ENCODE measurements at regions not wholly inside any gene's neighbourhood (a gene's known extent, or its start where the extent isn't known, plus 50 kb on each side); places are given as distances from the start of the nearest gene placed in this dataset.
"Not testable (repeated sequence)": the region's sequence is repeated elsewhere in the genome, so short reads cannot be mapped to it uniquely, and the experiment has no call there.

DNA sequence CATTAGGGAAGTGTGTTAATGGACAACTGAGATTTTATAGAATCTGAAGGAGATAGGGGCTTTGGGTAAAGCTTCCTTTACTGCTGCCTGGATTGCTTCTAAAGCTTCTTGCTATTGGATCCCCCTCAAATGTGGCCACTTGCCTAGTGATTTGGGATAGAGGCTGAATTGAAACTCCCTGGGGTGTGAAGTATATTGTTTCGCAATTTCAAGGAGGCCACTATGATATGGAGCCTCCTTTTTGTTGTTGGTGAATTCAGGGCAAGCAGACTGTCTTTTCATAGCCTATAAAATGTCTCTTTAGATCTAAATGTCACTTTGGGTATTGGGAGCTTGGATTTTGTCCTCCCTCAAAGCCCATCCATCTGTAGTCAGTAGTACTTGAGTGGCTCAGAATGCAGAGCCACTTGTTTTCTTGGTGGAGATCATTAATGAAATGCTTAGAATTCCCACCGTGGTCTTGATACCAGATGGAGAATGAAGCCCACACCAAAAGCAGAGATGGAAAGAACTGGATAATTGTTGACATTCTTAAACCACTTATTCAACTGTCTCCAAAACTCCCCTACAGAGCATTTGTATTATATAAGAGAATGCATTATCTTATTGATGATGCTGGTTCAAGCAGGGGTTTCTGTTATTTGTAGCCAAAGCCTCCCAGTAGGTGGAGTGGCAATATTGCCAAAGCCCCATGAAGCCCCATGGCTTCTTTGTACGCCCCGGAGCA, 144.3 kb upstream of the KCNE2 start:
- DNase-seq: no peak
- Histone ChIP-seq H3K27ac (ENCODE audit: insufficient read depth, low read length, poor library complexity, severe bottlenecking) (no peak overlapping the region), H3K36me3 (ENCODE audit: control insufficient read depth, insufficient read depth, low read length) (no peaks in the 10 kb centered on the region)

DNA sequence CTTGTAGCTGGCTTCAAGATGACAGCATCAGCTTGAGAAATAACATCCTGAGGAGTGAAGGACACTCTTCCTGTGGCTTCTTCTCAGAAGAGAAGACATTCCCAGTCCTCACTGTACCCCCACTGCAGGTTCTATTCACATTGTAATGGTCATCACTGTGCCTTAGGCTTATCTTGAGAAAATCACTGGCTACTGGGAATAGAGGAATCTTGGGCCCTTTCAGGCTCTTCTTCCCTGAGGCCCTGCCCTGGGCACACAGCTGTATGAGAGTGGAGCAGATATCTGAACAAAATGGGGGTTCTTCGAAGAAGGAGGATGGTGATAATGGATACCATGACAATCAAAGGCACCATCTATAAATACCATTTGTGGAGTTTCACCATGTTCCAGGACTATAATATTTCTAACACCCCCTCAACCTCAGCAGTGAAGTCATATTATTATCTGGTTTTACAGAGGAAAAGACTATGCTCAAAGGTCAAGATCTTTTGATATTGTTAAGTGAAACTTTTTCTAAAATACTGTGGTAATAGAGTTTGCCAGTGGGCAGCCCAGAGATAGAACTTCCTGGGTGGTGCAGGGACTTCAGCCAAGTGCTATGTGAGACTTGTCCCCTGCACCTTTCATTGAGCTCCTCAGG, 143.1 kb upstream of the KCNE2 start:
- Histone ChIP-seq H3K27me3 (replicated peaks; ENCODE audit: control insufficient read depth, insufficient read depth, low read length, poor library complexity, severe bottlenecking) (peaks cover 6% of the 10 kb centered on the region), H3K36me3 (ENCODE audit: control insufficient read depth, insufficient read depth, low read length) (no peaks in the 10 kb centered on the region), H3K4me1 (ENCODE audit: control insufficient read depth, insufficient read depth, low read length, poor library complexity, severe bottlenecking) (no peaks in the 10 kb centered on the region)

More for the DNA sequence above, 144.3 kb upstream of the KCNE2 start:
- Histone ChIP-seq H3K9me3 (ENCODE audit: control insufficient read depth, low read length) (no peaks in the 10 kb centered on the region), H3K4me3 (ENCODE audit: insufficient read depth, low read depth, low read length, poor library complexity, severe bottlenecking) (no peak overlapping the region), H3K27me3 (replicated peaks; ENCODE audit: control insufficient read depth, insufficient read depth, low read length, poor library complexity, severe bottlenecking) (peaks cover 6% of the 10 kb centered on the region), H3K4me1 (ENCODE audit: control insufficient read depth, insufficient read depth, low read length, poor library complexity, severe bottlenecking) (no peaks in the 10 kb centered on the region)

DNA sequence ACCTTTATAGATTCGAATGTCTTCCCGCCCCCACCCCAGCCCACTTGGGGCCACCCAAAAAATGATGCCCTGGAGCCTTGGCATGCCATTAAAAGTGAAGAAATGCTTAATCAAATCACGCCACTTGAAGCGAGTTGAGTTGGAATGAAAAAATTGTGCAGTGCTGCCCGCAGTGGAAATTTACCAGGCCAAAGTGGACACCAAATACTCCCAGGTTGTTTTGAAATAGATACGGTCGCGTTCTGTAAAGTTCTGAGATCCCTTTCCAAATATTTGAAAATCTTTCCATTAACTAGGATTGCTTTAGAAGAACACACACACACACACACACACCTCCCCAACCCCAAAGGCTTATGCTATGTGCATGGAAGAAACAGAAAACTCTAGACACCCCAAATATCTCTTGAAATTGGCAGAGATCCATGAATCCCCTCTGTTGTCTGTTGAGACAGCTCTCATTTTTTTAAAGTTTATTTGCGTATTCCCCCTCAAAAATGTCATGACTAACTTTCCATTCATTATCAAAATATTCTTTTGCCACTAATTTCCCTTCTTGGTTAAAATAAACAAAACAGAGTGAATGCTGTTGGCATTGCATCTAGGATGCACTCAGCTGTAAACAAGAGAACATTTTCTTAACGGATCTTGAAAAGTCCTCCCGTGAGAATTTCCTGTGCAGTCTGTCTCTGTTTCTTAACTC, 142.3 kb upstream of the KCNE2 start:
- Histone ChIP-seq H3K27ac (ENCODE audit: insufficient read depth, low read length, poor library complexity, severe bottlenecking) (no peak overlapping the region), H3K4me1 (ENCODE audit: control insufficient read depth, insufficient read depth, low read length, poor library complexity, severe bottlenecking) (no peaks in the 10 kb centered on the region), H3K27me3 (replicated peaks; ENCODE audit: control insufficient read depth, insufficient read depth, low read length, poor library complexity, severe bottlenecking) (peaks cover 6% of the 10 kb centered on the region), H3K36me3 (ENCODE audit: control insufficient read depth, insufficient read depth, low read length) (no peaks in the 10 kb centered on the region), H3K4me3 (ENCODE audit: insufficient read depth, low read depth, low read length, poor library complexity, severe bottlenecking) (no peak overlapping the region), H3K9me3 (ENCODE audit: control insufficient read depth, low read length) (no peaks in the 10 kb centered on the region)
- no peak for DNase-seq

More for the DNA sequence above, 143.1 kb upstream of the KCNE2 start:
- no peak for DNase-seq
- Histone ChIP-seq H3K4me3 (ENCODE audit: insufficient read depth, low read depth, low read length, poor library complexity, severe bottlenecking) (no peak overlapping the region), H3K27ac (ENCODE audit: insufficient read depth, low read length, poor library complexity, severe bottlenecking) (no peak overlapping the region), H3K9me3 (ENCODE audit: control insufficient read depth, low read length) (no peaks in the 10 kb centered on the region)

DNA sequence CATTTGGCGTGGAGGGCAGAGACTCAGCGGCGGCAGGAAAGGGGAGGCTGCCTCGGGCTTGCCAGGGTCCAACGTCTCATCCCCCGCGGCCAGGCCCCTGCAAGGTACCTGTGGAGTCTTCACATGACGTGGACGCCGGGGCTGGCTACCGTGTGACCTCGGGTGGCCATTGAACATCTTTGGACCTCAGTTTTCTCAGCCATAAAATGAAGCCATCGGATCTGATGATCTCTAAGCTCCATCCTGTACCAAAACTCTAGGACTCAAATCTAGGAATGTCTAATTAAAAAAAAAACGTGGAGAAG, 141.8 kb upstream of the KCNE2 start:
- H3K4me1 ChIP-seq (ENCODE audit: control insufficient read depth, insufficient read depth, low read length, poor library complexity, severe bottlenecking): no peaks in the 10 kb centered on the region
- H3K4me3 ChIP-seq (ENCODE audit: insufficient read depth, low read depth, low read length, poor library complexity, severe bottlenecking): no peak overlapping the region
- no peaks in the 10 kb centered on the region for H3K9me3 ChIP-seq (ENCODE audit: control insufficient read depth, low read length)
- H3K36me3 ChIP-seq (ENCODE audit: control insufficient read depth, insufficient read depth, low read length): no peaks in the 10 kb centered on the region
- DNase-seq: no peak
- peaks cover 6% of the 10 kb centered on the region for H3K27me3 ChIP-seq (replicated peaks; ENCODE audit: control insufficient read depth, insufficient read depth, low read length, poor library complexity, severe bottlenecking)
- H3K27ac ChIP-seq (ENCODE audit: insufficient read depth, low read length, poor library complexity, severe bottlenecking): no peak overlapping the region

DNA sequence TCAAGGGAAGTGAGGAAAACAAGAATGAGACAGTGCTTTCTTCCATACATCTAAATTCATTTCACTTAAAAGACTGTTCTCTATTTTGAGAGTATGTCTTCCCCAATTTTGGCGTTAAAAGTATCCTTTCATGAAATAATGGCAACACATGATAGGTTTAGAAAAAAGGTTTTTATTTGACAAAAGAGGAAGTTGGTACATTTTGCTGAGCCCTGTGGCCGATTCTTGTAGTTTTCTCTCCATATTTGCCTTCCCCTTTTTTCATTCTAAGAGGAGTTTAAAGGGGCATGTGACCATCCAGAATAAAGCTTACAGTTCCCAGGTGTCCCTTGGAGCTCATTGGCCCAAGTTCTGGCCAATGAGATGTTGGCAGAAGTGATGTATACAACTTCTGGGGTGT, 140.4 kb upstream of the KCNE2 start:
- no peak for DNase-seq
- Histone ChIP-seq H3K27me3 (replicated peaks; ENCODE audit: control insufficient read depth, insufficient read depth, low read length, poor library complexity, severe bottlenecking) (peaks cover 6% of the 10 kb centered on the region), H3K9me3 (ENCODE audit: control insufficient read depth, low read length) (no peaks in the 10 kb centered on the region), H3K36me3 (ENCODE audit: control insufficient read depth, insufficient read depth, low read length) (no peaks in the 10 kb centered on the region), H3K4me1 (ENCODE audit: control insufficient read depth, insufficient read depth, low read length, poor library complexity, severe bottlenecking) (no peaks in the 10 kb centered on the region), H3K27ac (ENCODE audit: insufficient read depth, low read length, poor library complexity, severe bottlenecking) (no peak overlapping the region), H3K4me3 (ENCODE audit: insufficient read depth, low read depth, low read length, poor library complexity, severe bottlenecking) (no peak overlapping the region)

DNA sequence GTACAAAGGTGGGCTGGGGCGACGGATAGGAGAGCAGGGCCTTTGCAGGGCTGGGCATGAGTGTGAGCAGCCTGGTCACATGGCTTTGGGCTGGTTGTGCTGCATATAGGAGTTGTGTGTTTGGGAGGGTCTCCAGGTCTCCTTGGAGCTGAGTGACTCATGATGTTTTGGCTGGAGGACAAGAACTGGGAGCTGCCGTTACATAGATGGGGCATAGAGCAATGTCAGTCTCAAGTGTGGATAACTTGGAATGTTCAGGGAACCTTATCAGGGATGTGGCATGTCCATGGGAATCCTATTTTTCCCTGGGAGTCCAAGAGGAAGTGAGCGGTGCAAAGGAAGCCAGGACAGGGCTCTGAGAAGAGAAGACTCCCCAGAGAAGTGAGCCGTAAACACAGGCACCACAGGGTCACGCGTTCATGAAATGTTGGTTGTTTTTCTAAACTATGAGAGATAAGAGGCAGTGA, 136.4 kb upstream of the KCNE2 start:
- Histone ChIP-seq H3K4me3 (ENCODE audit: insufficient read depth, low read depth, low read length, poor library complexity, severe bottlenecking) (no peak overlapping the region), H3K27me3 (replicated peaks; ENCODE audit: control insufficient read depth, insufficient read depth, low read length, poor library complexity, severe bottlenecking) (peaks cover 6% of the 10 kb centered on the region), H3K9me3 (ENCODE audit: control insufficient read depth, low read length) (no peaks in the 10 kb centered on the region), H3K27ac (ENCODE audit: insufficient read depth, low read length, poor library complexity, severe bottlenecking) (no peak overlapping the region), H3K4me1 (ENCODE audit: control insufficient read depth, insufficient read depth, low read length, poor library complexity, severe bottlenecking) (no peaks in the 10 kb centered on the region), H3K36me3 (ENCODE audit: control insufficient read depth, insufficient read depth, low read length) (no peaks in the 10 kb centered on the region)
- no peak for DNase-seq

DNA sequence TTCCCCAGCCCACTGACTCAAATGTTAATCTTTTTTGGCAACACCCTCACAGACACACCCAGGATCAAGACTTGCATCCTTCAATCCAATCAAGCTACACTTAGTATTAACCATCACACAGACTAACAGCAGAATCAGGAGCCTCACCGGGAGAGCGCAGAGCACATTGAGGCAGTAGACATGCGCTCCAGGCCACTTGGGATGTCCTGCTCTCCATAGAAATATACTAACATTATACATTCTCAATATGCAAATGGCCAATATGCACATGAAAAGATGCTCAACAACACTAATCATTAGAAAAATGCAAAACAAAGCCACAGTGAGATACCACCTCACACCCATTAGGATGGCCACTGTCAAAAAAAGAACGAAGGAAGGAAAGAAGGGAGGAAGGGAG, 135.0 kb upstream of the KCNE2 start:
- no peak overlapping the region for H3K4me3 ChIP-seq (ENCODE audit: insufficient read depth, low read depth, low read length, poor library complexity, severe bottlenecking)
- no peak overlapping the region for H3K27ac ChIP-seq (ENCODE audit: insufficient read depth, low read length, poor library complexity, severe bottlenecking)
- H3K9me3 ChIP-seq (ENCODE audit: control insufficient read depth, low read length): no peaks in the 10 kb centered on the region
- H3K27me3 ChIP-seq (replicated peaks; ENCODE audit: control insufficient read depth, insufficient read depth, low read length, poor library complexity, severe bottlenecking): peaks cover 3% of the 10 kb centered on the region
- no peaks in the 10 kb centered on the region for H3K36me3 ChIP-seq (ENCODE audit: control insufficient read depth, insufficient read depth, low read length)
- DNase-seq: no peak
- H3K4me1 ChIP-seq (ENCODE audit: control insufficient read depth, insufficient read depth, low read length, poor library complexity, severe bottlenecking): no peaks in the 10 kb centered on the region

DNA sequence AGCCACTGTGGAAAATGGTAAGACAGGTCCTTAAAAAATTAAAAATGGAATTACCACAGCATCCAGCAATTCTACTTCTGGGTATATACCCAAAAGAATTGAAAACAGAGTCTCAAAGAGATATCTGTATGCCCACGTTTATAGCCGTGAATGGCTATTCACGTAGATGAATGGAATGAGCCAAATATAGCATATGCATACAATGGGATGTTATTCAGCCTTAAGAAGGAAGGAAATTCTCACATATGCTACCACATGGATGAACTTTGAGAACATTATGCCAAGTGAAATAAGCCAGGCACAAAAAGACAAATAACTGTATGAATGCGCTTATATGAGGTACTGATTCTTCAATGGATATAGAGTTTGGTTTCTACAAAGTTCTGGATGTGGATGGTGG, 134.5 kb upstream of the KCNE2 start:
- DNase-seq: no peak
- no peaks in the 10 kb centered on the region for H3K36me3 ChIP-seq (ENCODE audit: control insufficient read depth, insufficient read depth, low read length)
- H3K9me3 ChIP-seq (ENCODE audit: control insufficient read depth, low read length): no peaks in the 10 kb centered on the region
- no peak overlapping the region for H3K4me3 ChIP-seq (ENCODE audit: insufficient read depth, low read depth, low read length, poor library complexity, severe bottlenecking)
- H3K27ac ChIP-seq (ENCODE audit: insufficient read depth, low read length, poor library complexity, severe bottlenecking): no peak overlapping the region
- H3K27me3 ChIP-seq (replicated peaks; ENCODE audit: control insufficient read depth, insufficient read depth, low read length, poor library complexity, severe bottlenecking): no peaks in the 10 kb centered on the region
- no peaks in the 10 kb centered on the region for H3K4me1 ChIP-seq (ENCODE audit: control insufficient read depth, insufficient read depth, low read length, poor library complexity, severe bottlenecking)

DNA sequence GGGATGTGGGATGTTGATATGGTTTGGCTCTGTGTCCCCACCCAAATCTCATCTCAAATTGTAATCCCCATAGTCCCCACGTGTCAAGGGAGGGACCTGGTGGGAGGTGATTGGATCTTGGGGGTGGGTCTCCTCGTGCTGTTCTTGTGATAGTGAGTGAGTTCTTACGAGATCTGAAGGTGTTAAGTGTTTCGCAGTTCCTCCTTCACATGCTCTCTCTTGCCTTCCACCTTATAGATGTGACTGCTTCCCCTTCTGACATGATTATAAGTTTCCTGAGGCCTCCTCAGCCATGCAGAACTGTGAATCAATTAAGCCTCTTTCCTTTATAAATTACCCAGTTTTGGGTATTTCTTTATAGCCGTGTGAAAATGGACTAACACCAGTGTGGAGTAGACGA, 130.1 kb upstream of the KCNE2 start:
- H3K4me3 ChIP-seq (ENCODE audit: insufficient read depth, low read depth, low read length, poor library complexity, severe bottlenecking); H3K27me3 ChIP-seq (replicated peaks; ENCODE audit: control insufficient read depth, insufficient read depth, low read length, poor library complexity, severe bottlenecking); H3K27ac ChIP-seq (ENCODE audit: insufficient read depth, low read length, poor library complexity, severe bottlenecking); H3K4me1 ChIP-seq (ENCODE audit: control insufficient read depth, insufficient read depth, low read length, poor library complexity, severe bottlenecking); DNase-seq; H3K9me3 ChIP-seq (ENCODE audit: control insufficient read depth, low read length); H3K36me3 ChIP-seq (ENCODE audit: control insufficient read depth, insufficient read depth, low read length): not testable (repeated sequence)

DNA sequence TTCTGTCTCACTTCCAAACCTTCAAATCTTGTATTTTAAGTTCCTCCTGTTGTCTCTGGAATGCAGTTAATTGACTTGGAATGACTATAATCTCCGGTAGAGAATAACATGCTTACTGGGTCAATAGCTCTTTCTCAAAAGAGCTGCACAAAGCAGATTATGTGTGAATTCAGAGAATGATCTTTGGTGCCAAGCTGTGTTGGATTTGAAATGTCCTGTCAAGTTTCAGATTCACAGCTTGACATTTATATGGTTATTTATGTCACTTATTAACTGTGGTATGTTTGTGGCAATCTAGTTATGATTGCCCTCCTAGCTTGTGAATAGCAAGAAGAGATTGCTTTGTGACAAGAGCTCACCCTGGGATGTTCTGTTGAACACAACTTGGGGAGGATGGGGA, 128.3 kb upstream of the KCNE2 start:
- H3K27ac ChIP-seq (ENCODE audit: insufficient read depth, low read length, poor library complexity, severe bottlenecking): no peak overlapping the region
- H3K36me3 ChIP-seq (ENCODE audit: control insufficient read depth, insufficient read depth, low read length): no peaks in the 10 kb centered on the region
- H3K27me3 ChIP-seq (replicated peaks; ENCODE audit: control insufficient read depth, insufficient read depth, low read length, poor library complexity, severe bottlenecking): no peaks in the 10 kb centered on the region
- no peaks in the 10 kb centered on the region for H3K4me1 ChIP-seq (ENCODE audit: control insufficient read depth, insufficient read depth, low read length, poor library complexity, severe bottlenecking)
- DNase-seq: no peak
- H3K9me3 ChIP-seq (ENCODE audit: control insufficient read depth, low read length): no peaks in the 10 kb centered on the region
- H3K4me3 ChIP-seq (ENCODE audit: insufficient read depth, low read depth, low read length, poor library complexity, severe bottlenecking): no peak overlapping the region

Data from effector memory CD4-positive, alpha-beta T cell (primary cell).